ENCODE measurements at regions not wholly inside any gene's neighbourhood (a gene's known extent, or its start where the extent isn't known, plus 50 kb on each side); places are given as distances from the start of the nearest gene placed in this dataset.

GRCh38 chr12:124448241-124448954, 119.0 kb downstream of the NCOR2 start:
- no peaks in the 10 kb centered on the region for H3K9me3 Mint-ChIP-seq
- 94 to 98% methylated on average over 19 to 23 of the region's 23 CpGs for WGBS, 2 experiments (ENCODE audit: insufficient coverage in 1 of 2, insufficient read length in 1 of 2)

GRCh38 chr12:124446364-124446763, 121.0 kb downstream of the NCOR2 start:
- no peak overlapping the region for H3K9ac ChIP-seq (ENCODE audit: extremely low read depth, low read length, poor library complexity, severe bottlenecking)
- DNase-seq: no peak
- TF ChIP-seq CTCF (conservative IDR thresholded peaks at IDR 0.05): no peak
- H3K4me1 Mint-ChIP-seq: no peaks in the 10 kb centered on the region
- peaks cover 28% of the 10 kb centered on the region for H3K36me3 ChIP-seq (ENCODE audit: control insufficient read depth, insufficient read depth, low read length)
- H3K9me3 Mint-ChIP-seq: no peaks in the 10 kb centered on the region
- peaks cover 43% of the 10 kb centered on the region for H3K36me3 Mint-ChIP-seq (ENCODE audit: low read depth)
- no peak overlapping the region for H3K4me3 Mint-ChIP-seq
- no peak overlapping the region for H3K27ac ChIP-seq (ENCODE audit: low read depth, low read length)
- no peak overlapping the region for H3K4me3 ChIP-seq (ENCODE audit: low read length)
- H3K27me3 ChIP-seq (ENCODE audit: control insufficient read depth, insufficient read depth, low read length, poor library complexity, severe bottlenecking): no peaks in the 10 kb centered on the region
- H3K27me3 Mint-ChIP-seq (ENCODE audit: insufficient read depth): no peaks in the 10 kb centered on the region
- H3K4me1 ChIP-seq (ENCODE audit: control insufficient read depth, insufficient read depth, low read length): no peaks in the 10 kb centered on the region
- 86 to 100% methylated on average over 2 of the region's 2 CpGs for WGBS, 2 experiments (ENCODE audit: insufficient coverage in 1 of 2, insufficient read length in 1 of 2)
- no peaks in the 10 kb centered on the region for H3K9me3 ChIP-seq (ENCODE audit: control insufficient read depth, low read length)
- peak overlapping the region; percentile 53 for H3K27ac Mint-ChIP-seq

More at GRCh38 chr12:124448241-124448954, 119.0 kb downstream of the NCOR2 start:
- TF ChIP-seq CTCF (conservative IDR thresholded peaks at IDR 0.05): no peak
- Mint-ChIP-seq H3K27me3 (ENCODE audit: insufficient read depth) (no peaks in the 10 kb centered on the region), H3K27ac (no peak overlapping the region), H3K36me3 (ENCODE audit: low read depth) (peaks cover 34% of the 10 kb centered on the region), H3K4me3 (no peak overlapping the region), H3K4me1 (no peaks in the 10 kb centered on the region)
- Histone ChIP-seq H3K27me3 (ENCODE audit: control insufficient read depth, insufficient read depth, low read length, poor library complexity, severe bottlenecking) (no peaks in the 10 kb centered on the region), H3K9me3 (ENCODE audit: control insufficient read depth, low read length) (no peaks in the 10 kb centered on the region), H3K4me1 (ENCODE audit: control insufficient read depth, insufficient read depth, low read length) (no peaks in the 10 kb centered on the region), H3K4me3 (ENCODE audit: low read length) (no peak overlapping the region), H3K36me3 (ENCODE audit: control insufficient read depth, insufficient read depth, low read length) (peaks cover 12% of the 10 kb centered on the region), H3K9ac (ENCODE audit: extremely low read depth, low read length, poor library complexity, severe bottlenecking) (no peak overlapping the region), H3K27ac (ENCODE audit: low read depth, low read length) (no peak overlapping the region)
- DNase-seq: no peak

DNA sequence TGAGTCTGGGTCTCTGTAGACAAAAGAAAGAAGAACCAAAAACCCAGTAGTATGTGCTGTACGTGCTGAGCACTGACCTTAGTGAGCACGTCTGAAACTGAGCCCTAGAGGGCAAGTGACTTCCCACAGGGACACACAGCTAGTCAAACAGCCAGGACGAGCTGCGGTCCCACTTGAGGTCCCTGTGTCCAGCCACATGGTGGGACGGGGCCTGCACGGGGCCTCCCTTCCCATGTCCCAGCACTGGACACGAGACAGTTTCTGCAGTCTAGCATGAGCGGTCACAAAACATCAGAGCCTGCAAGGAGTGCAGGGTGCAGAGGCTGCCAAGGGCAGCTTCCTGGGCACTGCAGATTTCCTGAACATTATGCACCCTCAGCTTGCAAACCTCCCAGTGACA, 121.6 kb downstream of the NCOR2 start:
- Mint-ChIP-seq H3K4me3 (no peak overlapping the region), H3K9me3 (no peaks in the 10 kb centered on the region), H3K36me3 (ENCODE audit: low read depth) (peaks cover 43% of the 10 kb centered on the region), H3K27me3 (ENCODE audit: insufficient read depth) (no peaks in the 10 kb centered on the region), H3K27ac (peak overlapping the region; percentile 53), H3K4me1 (no peaks in the 10 kb centered on the region)
- H3K4me1 ChIP-seq (ENCODE audit: control insufficient read depth, insufficient read depth, low read length): no peaks in the 10 kb centered on the region
- peak overlapping the region; percentile 75 for H3K27ac ChIP-seq (ENCODE audit: low read depth, low read length)
- peaks cover 31% of the 10 kb centered on the region for H3K36me3 ChIP-seq (ENCODE audit: control insufficient read depth, insufficient read depth, low read length)
- no peak for DNase-seq
- no peak overlapping the region for H3K9ac ChIP-seq (ENCODE audit: extremely low read depth, low read length, poor library complexity, severe bottlenecking)
- no peak overlapping the region for H3K4me3 ChIP-seq (ENCODE audit: low read length)
- H3K9me3 ChIP-seq (ENCODE audit: control insufficient read depth, low read length): no peaks in the 10 kb centered on the region
- H3K27me3 ChIP-seq (ENCODE audit: control insufficient read depth, insufficient read depth, low read length, poor library complexity, severe bottlenecking): no peaks in the 10 kb centered on the region
- no peak for TF ChIP-seq CTCF (conservative IDR thresholded peaks at IDR 0.05)
- WGBS, 2 experiments (ENCODE audit: insufficient coverage in 1 of 2, insufficient read length in 1 of 2): 93 to 95% methylated on average over 8 of the region's 8 CpGs

Measured in endodermal cell (in vitro differentiated cells).